Vagina (tissue), 2 donors: ENCODE measurements at regions not wholly inside any gene's neighbourhood (a gene's known extent, or its start where the extent isn't known, plus 50 kb on each side); places are given as distances from the start of the nearest gene placed in this dataset.

Source experiments
- DNase-seq, 2 donors: peaks; one replicate each; pipeline ENCODE4 v3.0.0-alpha.2; 2017; ENCODE audit errors: extremely low spot score in 2 of 2
- H3K27ac ChIP-seq: fragments of 200-600 bp; sonication (generic); one replicate; pipeline ENCODE4 v1.5.1; 2019
- H3K27me3 ChIP-seq: fragments of 200-600 bp; sonication (generic); one replicate; pipeline ENCODE4 v1.5.1; 2019
- H3K36me3 ChIP-seq, 2 donors: fragments of 200-600 bp; sonication (generic); one replicate each; pipeline ENCODE4 v1.5.1; 2017 to 2019
- H3K4me1 ChIP-seq: fragments of 200-600 bp; sonication (generic); one replicate; pipeline ENCODE4 v1.5.1; 2019
- H3K4me3 ChIP-seq, 2 donors: fragments of 200-600 bp; sonication (generic); 1 replicate in 1 of 2; 2 replicates in 1 of 2; pipeline ENCODE4 v1.5.1; 2016 to 2019
- H3K9me3 ChIP-seq: fragments of 200-600 bp; sonication (generic); one replicate; pipeline ENCODE4 v1.5.1; 2019
- CTCF ChIP-seq, 3 experiments: fragments of 450-650 bp in 2 of 3; fragments of 200-600 bp in 1 of 3; sonication (generic) in 1 of 3; IDR thresholded peaks; one replicate each; pipeline ENCODE4 v1.5.1; 2017 to 2019; ENCODE audit warnings: antibody characterized with exemption in 3 of 3, mild to moderate bottlenecking in 2 of 3, moderate library complexity in 2 of 3
- POLR2A ChIP-seq, 2 donors: fragments of 450-650 bp; IDR thresholded peaks; one replicate each; pipeline ENCODE4 v1.6.1; 2017; ENCODE audit warnings: antibody characterized with exemption in 2 of 2, mild to moderate bottlenecking in 2 of 2, moderate library complexity in 2 of 2
- POLR2AphosphoS5 ChIP-seq, 2 donors: sonication (generic); formaldehyde crosslinking; IDR thresholded peaks; one replicate each; pipeline ENCODE4 v1.9.0; 2017; ENCODE audit warnings: antibody characterized with exemption in 2 of 2, mild to moderate bottlenecking in 2 of 2, low read depth in 1 of 2; ENCODE audit not compliant: insufficient read depth in 1 of 2
- intact Hi-C: fragments of 100-400 bp; cut with DNase I; formaldehyde crosslinking; loops from one replicate; pipeline ENCODE4 v1.15.1; 2023

- DNase-seq, result no peak
- no peaks in the 10 kb centered on the region for H3K27me3 ChIP-seq
- H3K27ac ChIP-seq, result no peak overlapping the region
- intact Hi-C loops, result no loop called here
- TF ChIP-seq POLR2AphosphoS5 (IDR thresholded peaks at IDR 0.05; ENCODE audit: insufficient read depth in 1 of 2, low read depth in 1 of 2) (no peak), CTCF (IDR thresholded peaks at IDR 0.05) (no peak), POLR2A (IDR thresholded peaks at IDR 0.05) (no peak)
- H3K36me3 ChIP-seq, result no peaks in the 10 kb centered on the region
- H3K9me3 ChIP-seq, result no peaks in the 10 kb centered on the region
- H3K4me1 ChIP-seq, result peaks cover 8% of the 10 kb centered on the region
- H3K4me3 ChIP-seq, result no peak overlapping the region
Observed at GRCh38 chr1:30319765-30320580, 403.4 kb downstream of the MATN1 start.

GRCh38 chr1:30318864-30319718, 404.3 kb downstream of the MATN1 start:
- intact Hi-C loops, result no loop called here
- no peak overlapping the region for H3K4me3 ChIP-seq
- TF ChIP-seq POLR2AphosphoS5 (IDR thresholded peaks at IDR 0.05; ENCODE audit: insufficient read depth in 1 of 2, low read depth in 1 of 2) (no peak), CTCF (IDR thresholded peaks at IDR 0.05) (no peak), POLR2A (IDR thresholded peaks at IDR 0.05) (no peak)
- no peaks in the 10 kb centered on the region for H3K9me3 ChIP-seq
- no peak overlapping the region for H3K27ac ChIP-seq
- no peaks in the 10 kb centered on the region for H3K27me3 ChIP-seq
- no peak for DNase-seq
- H3K36me3 ChIP-seq, result no peaks in the 10 kb centered on the region
- peaks cover 8% of the 10 kb centered on the region for H3K4me1 ChIP-seq

- Histone ChIP-seq H3K9me3 (no peaks in the 10 kb centered on the region), H3K27me3 (no peaks in the 10 kb centered on the region), H3K36me3 (no peaks in the 10 kb centered on the region), H3K4me3 (no peak overlapping the region), H3K4me1 (peaks cover 8% of the 10 kb centered on the region), H3K27ac (no peak overlapping the region)
- TF ChIP-seq POLR2AphosphoS5 (IDR thresholded peaks at IDR 0.05; ENCODE audit: insufficient read depth in 1 of 2, low read depth in 1 of 2) (no peak), CTCF (IDR thresholded peaks at IDR 0.05) (no peak), POLR2A (IDR thresholded peaks at IDR 0.05) (no peak)
- no peak for DNase-seq
- intact Hi-C loops, result no loop called here
Observed at GRCh38 chr1:30318413-30318812, 405.0 kb downstream of the MATN1 start.

GRCh38 chr1:30317921-30318320, 405.5 kb downstream of the MATN1 start:
- no peak for TF ChIP-seq POLR2A (IDR thresholded peaks at IDR 0.05)
- TF ChIP-seq CTCF (IDR thresholded peaks at IDR 0.05), result no peak
- no peak for TF ChIP-seq POLR2AphosphoS5 (IDR thresholded peaks at IDR 0.05; ENCODE audit: insufficient read depth in 1 of 2, low read depth in 1 of 2)
- Histone ChIP-seq H3K27me3 (no peaks in the 10 kb centered on the region), H3K36me3 (no peaks in the 10 kb centered on the region), H3K4me3 (no peak overlapping the region), H3K4me1 (peaks cover 8% of the 10 kb centered on the region), H3K9me3 (no peaks in the 10 kb centered on the region), H3K27ac (no peak overlapping the region)
- intact Hi-C loops, result no loop called here
- DNase-seq, result no peak
